Panc1 (cell line): ENCODE measurements at regions not wholly inside any gene's neighbourhood (a gene's known extent, or its start where the extent isn't known, plus 50 kb on each side); places are given as distances from the start of the nearest gene placed in this dataset.

ENCODE experiments used
- CTCF ChIP-seq: fragments of 450-650 bp; IDR thresholded peaks from 2 replicates; pipeline ENCODE4 v1.5.1; 2017; ENCODE audit warnings: mild to moderate bottlenecking
- POLR2AphosphoS5 ChIP-seq: IDR thresholded peaks from 2 replicates; pipeline ENCODE4 v1.6.1; 2012; ENCODE audit warnings: mild to moderate bottlenecking, low read depth, low read length, moderate library complexity

- TF ChIP-seq POLR2AphosphoS5: no peak
- TF ChIP-seq CTCF: no peak
These were observed 192.3 kb downstream of the ATPSCKMT start for GRCh38 chr5:10057356-10057755.
